HepG2 (cell line): ENCODE measurements at regions not wholly inside any gene's neighbourhood (a gene's known extent, or its start where the extent isn't known, plus 50 kb on each side); places are given as distances from the start of the nearest gene placed in this dataset.

ENCODE experiments used
- ATF7 ChIP-seq, 2 experiments: fragments of 450-650 bp in 1 of 2; sonication (generic) in 1 of 2; formaldehyde crosslinking in 1 of 2; IDR thresholded peaks; 2 replicates each; pipeline versions ENCODE4 v1.4.0 to v1.6.1; 2016 to 2020; ENCODE audit warnings: antibody characterized with exemption in 1 of 2, mild to moderate bottlenecking in 1 of 2, missing genetic modification reagents in 1 of 2
- CBX5 ChIP-seq: sonication (generic); formaldehyde crosslinking; IDR thresholded peaks from 2 replicates; pipeline ENCODE4 v1.4.0; 2020; ENCODE audit warnings: missing genetic modification reagents, borderline replicate concordance
- CTCF ChIP-seq: sonication (generic); formaldehyde crosslinking; IDR thresholded peaks from 2 replicates; pipeline ENCODE4 v1.5.0; 2020; ENCODE audit warnings: mild to moderate bottlenecking, missing genetic modification reagents, moderate library complexity
- NPAS2 ChIP-seq: sonication (generic); formaldehyde crosslinking; IDR thresholded peaks from 2 replicates; pipeline ENCODE4 v1.8.0; 2022; ENCODE audit warnings: mild to moderate bottlenecking, missing genetic modification reagents, borderline replicate concordance
- POLR2AphosphoS5 ChIP-seq: IDR thresholded peaks from 2 replicates; pipeline ENCODE4 v1.6.1; 2012; ENCODE audit warnings: low read depth, low read length
- SP1 ChIP-seq, 2 experiments: fragments of 450-650 bp in 1 of 2; sonication (generic) in 1 of 2; formaldehyde crosslinking in 1 of 2; IDR thresholded peaks; 2 replicates each; pipeline versions ENCODE4 v1.4.0 to v1.6.1; 2016 to 2020; ENCODE audit warnings: missing genetic modification reagents in 1 of 2
- SUZ12 ChIP-seq: fragments of 150-350 bp; IDR thresholded peaks from 2 replicates; pipeline ENCODE4 v1.6.1; 2014; ENCODE audit warnings: low read depth, low read length
- TCF7L2 ChIP-seq: IDR thresholded peaks from 2 replicates; pipeline ENCODE4 v1.6.1; 2011; ENCODE audit warnings: mild to moderate bottlenecking, low read depth, low read length, moderate library complexity

GRCh38 chr6:15995493-15995892 is 133.4 kb upstream of the MYLIP start:
- TF ChIP-seq CBX5 (CRISPR knock-in tag) (no peak), TCF7L2 (no peak), SP1 (IDR thresholded peaks at IDR 0.05) (no peak), SP1 (CRISPR knock-in tag; IDR thresholded peaks at IDR 0.05) (no peak), SUZ12 (no peak), CTCF (CRISPR knock-in tag) (no peak), NPAS2 (CRISPR knock-in tag) (no peak), POLR2AphosphoS5 (no peak), ATF7 (IDR thresholded peaks at IDR 0.05) (no peak), ATF7 (CRISPR knock-in tag; IDR thresholded peaks at IDR 0.05) (no peak)
